ENCODE measurements at regions not wholly inside any gene's neighbourhood (a gene's known extent, or its start where the extent isn't known, plus 50 kb on each side); places are given as distances from the start of the nearest gene placed in this dataset.

DNA sequence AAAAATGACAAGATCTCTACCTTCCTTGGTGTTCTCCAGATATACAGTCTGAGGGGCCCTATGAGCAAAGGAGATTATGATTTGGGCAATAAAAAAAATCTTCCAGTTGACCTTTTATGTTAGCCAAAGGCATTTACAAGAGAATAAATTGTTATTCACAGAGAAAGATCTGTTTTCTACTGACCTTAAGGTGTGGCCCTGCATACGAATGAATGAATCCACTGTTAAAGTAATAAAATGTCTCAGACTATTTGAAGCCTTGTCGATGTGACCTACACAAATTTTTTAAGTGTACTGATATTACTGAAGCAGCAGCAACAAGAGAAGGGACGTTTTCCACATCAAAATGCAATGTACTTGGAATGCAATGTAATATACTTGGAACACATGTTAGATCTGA lies 95.9 kb upstream of the SSTR4 start:
- Mint-ChIP-seq H3K27ac (ENCODE audit: unreplicated experiment) (no peak overlapping the region), H3K27me3 (ENCODE audit: unreplicated experiment) (no peaks in the 10 kb centered on the region), H3K36me3 (ENCODE audit: unreplicated experiment) (no peaks in the 10 kb centered on the region), H3K9me3 (ENCODE audit: unreplicated experiment) (no peaks in the 10 kb centered on the region), H3K4me1 (ENCODE audit: low read depth, unreplicated experiment) (no peaks in the 10 kb centered on the region), H3K4me3 (ENCODE audit: unreplicated experiment) (no peak overlapping the region)
- no peak for DNase-seq
- TF ChIP-seq, protein P1, sequence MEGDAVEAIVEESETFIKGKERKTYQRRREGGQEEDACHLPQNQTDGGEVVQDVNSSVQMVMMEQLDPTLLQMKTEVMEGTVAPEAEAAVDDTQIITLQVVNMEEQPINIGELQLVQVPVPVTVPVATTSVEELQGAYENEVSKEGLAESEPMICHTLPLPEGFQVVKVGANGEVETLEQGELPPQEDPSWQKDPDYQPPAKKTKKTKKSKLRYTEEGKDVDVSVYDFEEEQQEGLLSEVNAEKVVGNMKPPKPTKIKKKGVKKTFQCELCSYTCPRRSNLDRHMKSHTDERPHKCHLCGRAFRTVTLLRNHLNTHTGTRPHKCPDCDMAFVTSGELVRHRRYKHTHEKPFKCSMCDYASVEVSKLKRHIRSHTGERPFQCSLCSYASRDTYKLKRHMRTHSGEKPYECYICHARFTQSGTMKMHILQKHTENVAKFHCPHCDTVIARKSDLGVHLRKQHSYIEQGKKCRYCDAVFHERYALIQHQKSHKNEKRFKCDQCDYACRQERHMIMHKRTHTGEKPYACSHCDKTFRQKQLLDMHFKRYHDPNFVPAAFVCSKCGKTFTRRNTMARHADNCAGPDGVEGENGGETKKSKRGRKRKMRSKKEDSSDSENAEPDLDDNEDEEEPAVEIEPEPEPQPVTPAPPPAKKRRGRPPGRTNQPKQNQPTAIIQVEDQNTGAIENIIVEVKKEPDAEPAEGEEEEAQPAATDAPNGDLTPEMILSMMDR (IDR thresholded peaks at IDR 0.05; ENCODE audit: partially characterized antibody, unreplicated experiment) = no peak

DNA sequence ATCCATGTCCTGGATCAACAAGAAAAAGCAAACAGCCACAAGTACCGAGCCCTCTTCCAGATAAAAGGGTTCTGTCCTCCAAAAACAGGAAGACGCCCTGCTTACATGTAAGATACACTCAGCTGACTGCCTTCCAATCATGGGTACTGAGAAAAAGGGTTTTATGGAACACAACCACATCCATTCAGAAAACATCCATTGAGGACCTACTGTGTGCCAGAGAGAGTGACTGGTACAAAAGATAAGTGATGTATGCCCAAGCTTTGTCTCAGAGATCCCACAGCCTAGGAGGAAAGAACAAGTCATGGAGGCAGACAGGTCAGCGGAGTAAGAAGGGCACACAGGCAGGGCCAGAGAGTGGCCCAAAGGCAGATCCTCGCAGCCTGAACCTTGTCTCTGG lies 94.8 kb upstream of the SSTR4 start:
- no peak overlapping the region for H3K27ac Mint-ChIP-seq (ENCODE audit: unreplicated experiment)
- no peak for DNase-seq
- peaks cover under 1% of the 10 kb centered on the region for H3K9me3 Mint-ChIP-seq (ENCODE audit: unreplicated experiment)
- H3K27me3 Mint-ChIP-seq (ENCODE audit: unreplicated experiment) = no peaks in the 10 kb centered on the region
- H3K4me3 Mint-ChIP-seq (ENCODE audit: unreplicated experiment) = no peak overlapping the region
- no peaks in the 10 kb centered on the region for H3K36me3 Mint-ChIP-seq (ENCODE audit: unreplicated experiment)
- TF ChIP-seq, protein P1 (IDR thresholded peaks at IDR 0.05; ENCODE audit: partially characterized antibody, unreplicated experiment) = no peak
- no peaks in the 10 kb centered on the region for H3K4me1 Mint-ChIP-seq (ENCODE audit: low read depth, unreplicated experiment)

DNA sequence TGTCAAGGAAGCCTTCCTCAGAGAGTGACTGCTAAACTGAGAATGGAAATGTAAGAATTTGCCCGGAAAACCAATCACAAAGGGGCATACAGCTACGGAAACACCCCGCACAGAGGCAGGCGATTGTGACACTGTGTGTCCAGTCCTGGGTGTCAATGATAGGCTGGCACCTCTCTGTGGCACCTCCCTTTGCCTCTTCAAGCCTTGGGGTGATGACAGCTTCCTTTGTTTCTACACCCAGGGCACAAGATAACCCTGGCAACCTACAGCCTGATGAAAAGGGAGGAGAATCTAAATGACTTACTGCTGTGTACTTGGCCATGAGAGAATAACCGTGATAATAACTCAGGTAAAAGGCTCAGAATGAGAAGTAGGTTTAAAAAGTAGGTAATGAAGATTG lies 93.6 kb upstream of the SSTR4 start:
- Mint-ChIP-seq H3K27ac (ENCODE audit: unreplicated experiment) (no peak overlapping the region), H3K4me3 (ENCODE audit: unreplicated experiment) (no peak overlapping the region), H3K4me1 (ENCODE audit: low read depth, unreplicated experiment) (no peaks in the 10 kb centered on the region), H3K9me3 (ENCODE audit: unreplicated experiment) (peaks cover 3% of the 10 kb centered on the region), H3K27me3 (ENCODE audit: unreplicated experiment) (no peaks in the 10 kb centered on the region), H3K36me3 (ENCODE audit: unreplicated experiment) (no peaks in the 10 kb centered on the region)
- DNase-seq = no peak
- TF ChIP-seq, protein P1 (IDR thresholded peaks at IDR 0.05; ENCODE audit: partially characterized antibody, unreplicated experiment) = no peak

DNA sequence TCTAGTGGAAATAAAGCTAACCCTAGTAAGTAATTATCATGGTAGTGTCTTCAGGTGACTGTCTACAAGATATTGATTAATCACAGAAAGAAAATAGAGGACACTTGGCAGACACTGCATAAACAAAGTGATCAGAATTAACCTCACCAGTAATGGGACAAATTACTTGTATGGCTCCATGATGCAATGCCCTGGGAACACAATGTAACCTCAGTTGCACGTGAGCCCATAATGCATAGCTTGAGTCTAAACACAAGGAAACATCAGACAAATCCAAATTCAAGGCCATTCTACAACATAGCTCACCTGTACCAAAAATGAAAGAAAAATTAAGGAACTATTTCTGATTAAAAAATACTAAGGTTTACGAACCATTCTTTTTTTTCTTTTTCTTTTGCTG lies 92.4 kb upstream of the SSTR4 start:
- no peaks in the 10 kb centered on the region for H3K36me3 Mint-ChIP-seq (ENCODE audit: unreplicated experiment)
- H3K4me1 Mint-ChIP-seq (ENCODE audit: low read depth, unreplicated experiment) = no peaks in the 10 kb centered on the region
- no peak overlapping the region for H3K27ac Mint-ChIP-seq (ENCODE audit: unreplicated experiment)
- DNase-seq = no peak
- H3K9me3 Mint-ChIP-seq (ENCODE audit: unreplicated experiment) = peaks cover 3% of the 10 kb centered on the region
- H3K4me3 Mint-ChIP-seq (ENCODE audit: unreplicated experiment) = no peak overlapping the region
- TF ChIP-seq, protein P1 (IDR thresholded peaks at IDR 0.05; ENCODE audit: partially characterized antibody, unreplicated experiment) = no peak
- no peaks in the 10 kb centered on the region for H3K27me3 Mint-ChIP-seq (ENCODE audit: unreplicated experiment)

DNA sequence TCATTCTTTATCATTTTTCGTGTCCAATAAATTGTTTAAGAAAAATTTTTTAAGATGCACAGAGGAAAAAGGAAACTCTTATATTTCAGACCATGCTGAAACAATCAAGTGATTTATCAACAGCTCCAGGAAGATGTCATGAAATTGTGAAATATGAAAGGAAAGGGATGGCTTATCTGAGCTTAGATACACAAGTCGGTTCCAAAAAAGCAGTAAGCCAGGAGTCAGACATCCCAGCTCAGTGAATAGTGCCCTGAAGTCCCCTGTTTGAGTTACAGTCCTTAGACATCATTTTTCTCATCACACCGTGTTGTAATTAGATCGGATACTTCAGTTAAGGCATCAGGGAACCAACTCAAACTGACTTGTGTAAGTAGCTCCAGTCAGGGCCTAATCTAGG lies 91.0 kb upstream of the SSTR4 start:
- TF ChIP-seq, protein P1 (IDR thresholded peaks at IDR 0.05; ENCODE audit: partially characterized antibody, unreplicated experiment) = no peak
- Mint-ChIP-seq H3K36me3 (ENCODE audit: unreplicated experiment) (no peaks in the 10 kb centered on the region), H3K4me3 (ENCODE audit: unreplicated experiment) (no peak overlapping the region), H3K9me3 (ENCODE audit: unreplicated experiment) (peaks cover 3% of the 10 kb centered on the region), H3K4me1 (ENCODE audit: low read depth, unreplicated experiment) (no peaks in the 10 kb centered on the region), H3K27ac (ENCODE audit: unreplicated experiment) (no peak overlapping the region), H3K27me3 (ENCODE audit: unreplicated experiment) (no peaks in the 10 kb centered on the region)
- DNase-seq = no peak

Data from glutamatergic neuron (in vitro differentiated cells).